ENCODE measurements at regions not wholly inside any gene's neighbourhood (a gene's known extent, or its start where the extent isn't known, plus 50 kb on each side); places are given as distances from the start of the nearest gene placed in this dataset.

DNA sequence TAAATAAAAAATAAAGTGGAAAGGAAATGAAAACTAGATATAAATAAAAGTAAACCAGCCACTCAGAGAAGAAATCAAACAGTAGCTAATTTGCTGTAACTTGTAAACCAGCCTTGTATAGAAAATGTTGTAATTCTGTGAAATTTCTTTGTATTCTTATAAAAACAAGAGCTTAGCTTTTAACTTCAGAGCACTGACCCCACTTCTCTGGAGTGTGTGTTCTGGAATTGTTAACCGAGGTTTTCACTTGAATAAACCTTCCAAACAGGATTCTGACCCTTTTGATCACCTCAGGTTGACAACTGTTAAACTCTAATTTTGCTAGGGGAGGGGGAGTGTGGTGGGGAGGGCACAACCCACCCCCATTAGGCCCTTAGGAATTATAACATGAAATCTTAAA is 151.9 kb upstream of the TRIM24 start:
- CTCF ChIA-PET, result no interaction called here
- no TSS peak for BruUV-seq (replicated peaks)
- RAD21 ChIA-PET (ENCODE audit: low non-redundant PET in 1 of 2, low total read pairs in 2 of 2, uncharacterized antibody in 2 of 2, unreplicated experiment in 2 of 2), result no interaction called here

More for the DNA sequence above, 151.9 kb upstream of the TRIM24 start:
- H3K27ac ChIP-seq (ENCODE audit: low read depth, low read length), result no peak overlapping the region
- H3K4me2 ChIP-seq (ENCODE audit: low read length), result no peak overlapping the region
- no peaks in the 10 kb centered on the region for H4K20me1 ChIP-seq (ENCODE audit: insufficient read depth)
- H3K9ac ChIP-seq (ENCODE audit: low read length), result no peak overlapping the region
- no peaks in the 10 kb centered on the region for H3K4me1 ChIP-seq (ENCODE audit: control insufficient read depth in 1 of 2, insufficient read depth in 2 of 2, low read length in 2 of 2)
- POLR2A ChIA-PET, result no interaction called here
- ATAC-seq (no peak), DNase-seq (ENCODE audit: low read depth, low spot score) (no peak)
- H3K27me3 ChIP-seq (ENCODE audit: insufficient read depth, low read length), result no peaks in the 10 kb centered on the region
- no peaks in the 10 kb centered on the region for H3K9me2 ChIP-seq (ENCODE audit: insufficient read depth)
- no peaks in the 10 kb centered on the region for H3K36me3 ChIP-seq (ENCODE audit: control insufficient read depth in 1 of 2, insufficient read depth in 2 of 2, low read length in 2 of 2)
- no peaks in the 10 kb centered on the region for H3K79me2 ChIP-seq (ENCODE audit: insufficient read depth, low read length)
- H3K4me3 ChIP-seq (replicated peaks in 1 of 2; ENCODE audit: low read depth in 1 of 2, low read length in 2 of 2), result no peak overlapping the region
- no peak overlapping the region for H2AFZ ChIP-seq (ENCODE audit: low read depth, low read length, poor library complexity, severe bottlenecking)
- TF ChIP-seq MAX (IDR thresholded peaks at IDR 0.05) (no peak), ZNF274 (IDR thresholded peaks at IDR 0.05; ENCODE audit: low read depth, low read length) (no peak), JUND (IDR thresholded peaks at IDR 0.05) (no peak), CBX3 (IDR thresholded peaks at IDR 0.05; ENCODE audit: low read depth) (no peak), ELF1 (IDR thresholded peaks at IDR 0.05; ENCODE audit: borderline replicate concordance, low read depth) (no peak), YY1 (IDR thresholded peaks at IDR 0.05; ENCODE audit: extremely low read depth, insufficient replicate concordance, low read depth, low read length) (no peak), EGR1 (IDR thresholded peaks at IDR 0.05; ENCODE audit: low read depth) (no peak), ZBTB33 (IDR thresholded peaks at IDR 0.05; ENCODE audit: extremely low read depth, insufficient replicate concordance, low read length) (no peak), ATF3 (IDR thresholded peaks at IDR 0.05) (no peak), CEBPB (IDR thresholded peaks at IDR 0.05; ENCODE audit: low read depth) (no peak), TCF7L2 (IDR thresholded peaks at IDR 0.05; ENCODE audit: borderline replicate concordance, extremely low read depth, insufficient read depth, insufficient read length) (no peak), EZH2 (IDR thresholded peaks at IDR 0.05) (no peak), REST (IDR thresholded peaks at IDR 0.05; ENCODE audit: low read depth) (no peak), FOSL1 (IDR thresholded peaks at IDR 0.05; ENCODE audit: low read depth) (no peak), EZH2phosphoT487 (IDR thresholded peaks at IDR 0.05; ENCODE audit: borderline replicate concordance) (no peak)
- TF ChIP-seq, protein P1, sequence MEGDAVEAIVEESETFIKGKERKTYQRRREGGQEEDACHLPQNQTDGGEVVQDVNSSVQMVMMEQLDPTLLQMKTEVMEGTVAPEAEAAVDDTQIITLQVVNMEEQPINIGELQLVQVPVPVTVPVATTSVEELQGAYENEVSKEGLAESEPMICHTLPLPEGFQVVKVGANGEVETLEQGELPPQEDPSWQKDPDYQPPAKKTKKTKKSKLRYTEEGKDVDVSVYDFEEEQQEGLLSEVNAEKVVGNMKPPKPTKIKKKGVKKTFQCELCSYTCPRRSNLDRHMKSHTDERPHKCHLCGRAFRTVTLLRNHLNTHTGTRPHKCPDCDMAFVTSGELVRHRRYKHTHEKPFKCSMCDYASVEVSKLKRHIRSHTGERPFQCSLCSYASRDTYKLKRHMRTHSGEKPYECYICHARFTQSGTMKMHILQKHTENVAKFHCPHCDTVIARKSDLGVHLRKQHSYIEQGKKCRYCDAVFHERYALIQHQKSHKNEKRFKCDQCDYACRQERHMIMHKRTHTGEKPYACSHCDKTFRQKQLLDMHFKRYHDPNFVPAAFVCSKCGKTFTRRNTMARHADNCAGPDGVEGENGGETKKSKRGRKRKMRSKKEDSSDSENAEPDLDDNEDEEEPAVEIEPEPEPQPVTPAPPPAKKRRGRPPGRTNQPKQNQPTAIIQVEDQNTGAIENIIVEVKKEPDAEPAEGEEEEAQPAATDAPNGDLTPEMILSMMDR (IDR thresholded peaks at IDR 0.05 in 2 of 3, conservative IDR thresholded peaks at IDR 0.05 in 1 of 3; ENCODE audit: borderline replicate concordance in 1 of 3, insufficient read depth in 1 of 3, low read depth in 2 of 3, low read length in 2 of 3), result no peak
- H3K9me3 ChIP-seq (ENCODE audit: control insufficient read depth in 1 of 2, insufficient read depth in 1 of 2, low read depth in 1 of 2, low read length in 2 of 2), result no peaks in the 10 kb centered on the region
- intact Hi-C loops (cut with micrococcal nuclease), result no loop called here

Measured in HCT116 (cell line).